ENCODE measurements at regions not wholly inside any gene's neighbourhood (a gene's known extent, or its start where the extent isn't known, plus 50 kb on each side); places are given as distances from the start of the nearest gene placed in this dataset.
"Not testable (repeated sequence)": the region's sequence is repeated elsewhere in the genome, so short reads cannot be mapped to it uniquely, and the experiment has no call there.

DNA sequence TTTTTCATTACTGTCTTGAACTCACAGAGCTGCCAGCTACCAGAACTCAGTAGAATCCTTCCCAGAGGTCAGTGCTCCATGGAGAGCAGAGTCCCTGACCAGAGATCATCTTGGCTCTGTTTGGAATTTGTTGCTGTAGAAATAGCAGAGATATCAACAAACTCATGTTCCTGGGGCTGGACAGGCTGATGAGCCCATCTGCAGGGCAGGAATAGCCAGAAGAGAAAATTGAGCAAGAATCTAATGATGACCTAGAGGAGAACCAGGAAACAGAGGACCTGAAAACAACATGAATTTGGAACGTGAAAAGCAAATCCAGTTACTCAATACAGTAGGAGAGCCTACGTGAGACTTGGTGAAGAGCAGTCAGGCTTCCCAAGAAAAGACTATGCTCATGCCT is 437.8 kb downstream of the PLK2 start:
- no peak for DNase-seq (ENCODE audit: low spot score)

DNA sequence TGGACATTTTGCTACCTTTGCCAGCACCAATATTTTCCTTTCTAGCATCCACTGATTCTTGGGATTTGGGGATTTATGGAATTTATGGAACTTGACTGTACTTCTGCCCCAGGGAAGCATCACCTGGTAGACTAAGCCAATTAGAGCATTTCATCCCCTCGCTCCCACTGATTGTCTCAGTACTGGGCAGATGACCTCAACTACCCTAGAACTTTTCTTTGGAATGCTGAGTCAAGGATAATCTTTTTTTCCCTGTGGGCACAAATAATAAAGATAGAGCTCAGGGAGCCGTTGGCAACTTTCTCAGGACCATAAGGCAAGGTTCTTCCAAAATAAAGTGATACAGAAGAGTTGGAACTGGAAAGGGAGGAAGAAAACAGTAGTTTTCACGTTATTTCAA is 438.4 kb downstream of the PLK2 start:
- no peak for DNase-seq (ENCODE audit: low spot score)

DNA sequence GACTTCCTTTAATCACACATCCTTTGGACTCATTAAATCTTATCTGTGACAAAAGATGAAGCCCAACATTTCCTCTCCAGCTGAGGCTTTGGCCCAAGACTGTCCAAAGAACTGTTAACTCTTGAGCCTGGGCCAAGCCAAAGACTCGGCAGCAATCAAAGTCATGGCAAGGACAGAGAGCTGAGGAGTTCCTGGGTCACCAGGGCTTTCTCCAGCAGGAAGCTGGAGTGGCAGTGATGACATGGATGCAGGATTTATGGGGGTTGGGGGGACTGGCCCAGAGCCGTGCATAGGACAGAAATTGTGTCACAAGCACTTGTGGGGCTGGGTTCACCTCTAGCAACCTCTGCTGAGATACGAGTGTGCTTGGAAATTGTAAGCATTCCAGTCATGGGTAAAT is 440.3 kb downstream of the PLK2 start:
- peak; percentile 80 for DNase-seq (ENCODE audit: low spot score)

DNA sequence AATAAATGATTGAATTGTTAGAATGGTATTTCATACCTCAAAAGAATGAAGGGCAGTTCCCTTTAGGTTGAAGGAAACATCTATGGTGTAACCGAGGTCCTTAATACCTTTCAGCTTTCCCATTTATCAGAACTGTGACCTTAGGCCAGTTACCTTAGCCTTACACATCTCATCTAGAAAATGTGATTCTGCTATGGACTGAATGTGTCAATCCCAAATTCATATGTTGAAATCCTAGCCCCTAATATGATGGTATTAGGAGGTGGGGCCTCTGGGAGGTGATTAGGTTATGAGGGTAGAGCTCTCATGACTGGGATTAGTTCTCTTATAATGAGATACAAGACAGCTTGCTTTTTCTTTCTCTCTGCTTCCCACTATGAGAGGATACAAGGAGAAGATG is 441.9 kb downstream of the PLK2 start:
- DNase-seq (ENCODE audit: low spot score): no peak

DNA sequence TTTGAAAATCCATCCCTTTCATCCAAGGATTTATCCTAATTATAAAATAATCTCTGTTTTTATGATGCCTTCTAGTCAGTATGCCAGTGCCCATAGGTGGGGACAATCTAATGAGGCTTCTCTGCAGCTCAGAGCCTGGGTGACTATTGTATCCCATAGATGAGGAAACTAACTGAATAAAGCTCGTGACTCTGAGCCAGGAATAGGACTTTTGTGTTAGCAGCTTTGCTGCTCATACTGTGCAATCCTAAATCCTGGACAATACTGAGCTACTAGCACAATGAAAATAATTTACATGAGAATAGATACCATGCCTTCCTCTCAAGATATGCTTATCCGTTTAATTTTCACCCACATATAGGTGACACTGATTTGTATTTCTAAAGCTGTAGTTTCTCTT is 443.0 kb downstream of the PLK2 start:
- peak; percentile 28 for DNase-seq (ENCODE audit: low spot score)

DNA sequence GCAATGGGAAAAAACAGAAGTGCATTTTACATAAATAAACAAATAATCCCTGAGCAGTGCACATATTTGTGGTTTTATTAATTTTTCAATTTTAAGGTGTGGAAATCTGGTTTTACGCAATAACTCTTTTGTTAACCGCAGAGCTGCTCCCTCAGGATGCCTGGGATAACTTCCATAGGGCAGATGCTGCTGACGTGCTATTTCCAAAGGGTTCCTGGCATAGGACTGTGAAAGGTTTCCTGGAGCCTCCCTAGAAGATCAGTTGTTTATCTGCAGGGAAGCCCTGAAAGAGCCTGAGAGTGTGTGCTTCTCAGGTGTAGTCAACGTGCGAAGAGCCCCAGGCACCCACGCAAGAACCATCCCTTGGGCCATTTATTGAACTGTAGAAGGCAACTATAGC is 443.5 kb downstream of the PLK2 start:
- DNase-seq (ENCODE audit: low spot score): peak; percentile 84

DNA sequence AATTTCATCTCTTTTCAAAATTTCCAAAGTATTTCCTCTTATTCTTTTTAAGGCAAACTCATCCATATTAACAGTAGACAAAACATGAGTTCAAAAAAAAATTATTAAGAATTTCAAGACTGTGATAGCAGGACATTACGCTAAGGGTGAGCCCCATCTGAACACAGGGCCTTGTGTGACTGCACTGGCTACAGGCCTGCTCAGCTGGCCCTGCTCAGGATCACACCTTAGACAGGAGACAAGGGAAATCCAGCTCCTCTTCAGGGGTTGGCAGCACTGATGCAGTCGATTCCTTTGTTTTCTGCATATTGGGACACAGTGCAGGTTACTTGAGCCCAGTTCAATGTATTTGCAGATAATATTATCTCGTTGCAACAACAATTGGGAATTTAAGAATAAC is 444.7 kb downstream of the PLK2 start:
- no peak for DNase-seq (ENCODE audit: low spot score)

DNA sequence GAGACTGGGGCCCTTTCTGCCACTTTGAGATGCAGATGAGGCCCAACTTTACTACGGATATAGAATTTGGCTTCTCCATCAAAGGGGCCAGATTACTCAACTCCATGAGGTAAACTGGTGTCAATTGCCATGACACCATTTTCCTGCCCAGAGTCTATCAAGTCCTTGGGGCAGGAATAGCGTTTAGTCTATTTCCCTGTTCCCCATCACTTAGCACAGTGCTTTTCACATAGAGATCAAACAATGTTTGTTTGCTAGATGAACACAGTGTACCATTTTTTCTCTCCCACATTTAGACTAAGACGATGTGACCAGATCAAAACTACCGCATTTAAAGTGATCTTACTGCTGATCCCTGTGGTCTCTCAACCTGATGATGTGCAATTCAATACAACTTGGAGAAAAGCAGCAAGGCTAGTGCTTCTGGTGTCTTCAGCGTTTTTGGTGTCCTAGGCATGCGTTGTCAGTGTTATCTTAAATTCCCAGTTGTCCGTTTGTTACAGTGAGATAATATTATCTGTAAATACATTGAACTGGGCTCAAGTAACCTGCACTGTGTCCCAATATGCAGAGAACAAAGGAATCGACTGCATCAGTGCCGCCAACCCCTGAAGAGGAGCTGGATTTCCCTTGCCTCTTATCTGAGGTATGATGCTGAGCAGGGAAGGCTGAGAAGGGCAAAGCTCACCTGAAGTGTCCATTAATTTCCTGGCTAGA is 446.2 kb downstream of the PLK2 start:
- no peak for DNase-seq (ENCODE audit: low spot score)

DNA sequence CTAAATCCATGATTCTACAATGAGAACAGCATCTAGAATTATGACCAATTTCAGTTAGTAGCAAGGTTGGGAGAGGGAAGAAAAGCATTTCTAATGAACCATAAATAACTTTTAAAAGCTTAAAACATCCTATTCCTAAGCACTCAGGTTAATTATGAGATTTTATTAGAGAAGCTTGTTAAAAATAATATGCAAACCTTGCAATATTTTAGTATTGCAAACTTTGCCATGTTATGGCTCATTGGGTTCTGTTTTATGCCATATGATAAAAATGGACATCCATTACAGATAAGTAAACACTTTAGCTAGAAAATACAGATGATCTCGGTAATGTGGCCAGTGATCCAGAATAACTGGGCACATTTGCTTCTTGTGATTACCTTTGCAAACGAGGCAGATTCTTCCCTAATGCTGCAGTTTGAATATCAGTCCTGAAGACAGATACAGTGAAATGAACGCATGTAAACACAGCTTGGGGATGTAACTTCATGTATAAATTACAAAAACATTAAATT is 447.0 kb downstream of the PLK2 start:
- DNase-seq (ENCODE audit: low spot score): no peak

DNA sequence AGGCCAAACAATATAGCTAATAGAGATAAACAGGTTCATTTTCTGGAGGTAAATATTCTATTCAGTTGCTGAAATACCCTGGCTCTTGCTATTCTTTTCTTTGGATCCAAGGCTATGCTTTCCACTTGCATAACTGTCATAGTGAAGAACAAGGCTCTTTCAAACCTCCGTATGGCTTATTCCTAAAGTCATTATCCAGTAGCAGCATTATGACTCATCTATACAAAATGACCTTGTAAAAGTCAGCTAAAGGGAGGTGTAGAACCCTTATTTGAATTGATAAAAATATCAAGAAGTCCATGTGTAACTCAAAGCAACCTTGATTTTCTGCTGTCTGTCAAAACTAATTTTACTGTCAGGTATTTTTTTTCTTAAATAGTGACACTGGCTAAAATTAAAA is 447.8 kb downstream of the PLK2 start:
- peak; percentile 49 for DNase-seq (ENCODE audit: low spot score)

DNA sequence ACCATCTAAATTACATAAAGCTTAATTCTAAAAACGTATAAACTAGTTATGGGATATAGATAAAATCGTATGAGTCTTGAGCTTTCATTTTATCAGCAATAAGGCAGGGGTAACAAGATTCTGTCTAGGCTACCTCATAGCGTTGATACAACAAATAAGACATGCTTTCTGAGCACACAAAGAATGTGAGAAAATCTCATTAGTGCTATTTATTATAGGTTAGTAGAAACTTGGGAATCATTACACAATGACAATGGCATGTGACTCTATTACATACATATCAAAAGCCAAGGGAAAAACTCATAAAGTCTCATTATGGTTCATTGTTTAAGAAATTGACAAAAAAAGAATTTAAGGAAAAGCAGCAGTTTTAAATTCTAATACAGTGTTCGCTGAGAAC is 448.6 kb downstream of the PLK2 start:
- DNase-seq (ENCODE audit: low spot score): no peak

DNA sequence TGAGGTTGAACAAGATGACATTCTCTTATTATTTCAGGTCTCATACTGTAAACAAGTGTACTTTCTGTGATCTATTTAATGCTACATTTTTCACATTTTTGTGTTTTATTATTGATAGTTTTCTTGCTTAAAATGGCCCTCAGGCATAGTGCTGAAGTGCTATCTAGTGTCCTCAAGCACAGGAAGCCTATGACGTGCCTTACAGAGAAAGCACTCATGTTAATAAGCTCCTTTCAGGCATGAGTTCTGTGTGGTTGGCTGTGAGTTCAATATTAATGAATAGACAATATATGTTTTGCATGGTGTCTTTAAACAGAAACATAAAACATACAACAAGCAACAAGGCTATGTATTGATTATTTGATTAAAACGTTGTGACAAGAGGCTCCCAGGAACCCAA is 450.1 kb downstream of the PLK2 start:
- DNase-seq (ENCODE audit: low spot score): no peak

DNA sequence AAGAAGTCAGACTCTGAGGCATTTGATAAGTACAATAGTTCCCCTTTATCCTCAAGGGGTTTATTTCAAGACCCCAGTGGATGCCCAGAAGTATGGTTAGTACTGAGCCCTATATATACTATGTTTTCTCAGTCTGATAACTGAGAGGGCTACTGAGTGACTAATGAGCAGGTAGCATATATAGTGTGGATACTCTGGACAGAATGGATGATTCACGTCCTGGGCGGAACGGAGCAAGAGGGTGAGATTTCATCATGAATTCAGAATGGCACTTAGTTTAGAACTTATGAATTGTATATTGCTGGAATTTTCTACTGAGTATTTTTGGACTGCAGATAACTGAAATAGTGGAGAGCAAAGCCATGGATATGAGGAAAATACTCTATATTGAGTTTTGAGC is 457.6 kb downstream of the PLK2 start:
- DNase-seq (ENCODE audit: low spot score): no peak

DNA sequence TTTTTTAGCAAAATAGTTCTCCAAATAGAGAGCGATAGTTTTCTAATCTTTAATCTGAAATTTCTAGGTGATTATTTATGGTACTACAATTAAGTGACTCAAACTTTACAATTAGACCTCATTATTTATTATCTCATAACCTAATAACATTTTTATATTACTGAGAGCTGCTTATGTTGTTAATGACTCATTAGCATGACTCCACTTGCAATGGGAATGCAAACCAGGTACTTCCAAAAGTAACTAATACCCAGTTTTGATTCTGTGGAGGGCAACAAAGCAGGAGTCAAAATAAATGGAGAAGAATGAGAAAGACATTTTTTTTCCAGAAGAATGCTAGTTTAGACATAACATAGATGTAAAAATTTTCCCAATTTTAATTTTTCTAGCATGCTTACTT is 466.0 kb downstream of the PLK2 start:
- no peak for DNase-seq (ENCODE audit: low spot score)

DNA sequence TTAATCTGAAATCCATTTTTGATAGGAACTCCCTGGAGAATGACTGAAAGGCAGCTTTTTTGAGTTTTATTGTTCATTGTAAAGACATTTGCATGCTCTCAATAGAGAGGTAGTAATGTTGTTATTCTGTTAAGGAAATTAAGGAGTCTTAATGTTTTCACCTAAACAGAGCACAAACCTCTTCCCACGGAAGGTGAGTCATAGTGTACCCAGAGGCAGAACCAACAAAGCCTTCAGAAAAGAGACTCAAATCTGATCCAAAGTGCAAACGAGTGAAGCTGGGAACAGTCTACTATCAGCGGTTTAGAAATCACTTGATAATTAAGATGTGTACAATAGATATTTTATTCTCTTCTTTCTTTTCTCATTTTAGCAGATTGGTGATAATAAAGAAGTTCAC is 470.5 kb downstream of the PLK2 start:
- DNase-seq (ENCODE audit: low spot score): peak; percentile 71

DNA sequence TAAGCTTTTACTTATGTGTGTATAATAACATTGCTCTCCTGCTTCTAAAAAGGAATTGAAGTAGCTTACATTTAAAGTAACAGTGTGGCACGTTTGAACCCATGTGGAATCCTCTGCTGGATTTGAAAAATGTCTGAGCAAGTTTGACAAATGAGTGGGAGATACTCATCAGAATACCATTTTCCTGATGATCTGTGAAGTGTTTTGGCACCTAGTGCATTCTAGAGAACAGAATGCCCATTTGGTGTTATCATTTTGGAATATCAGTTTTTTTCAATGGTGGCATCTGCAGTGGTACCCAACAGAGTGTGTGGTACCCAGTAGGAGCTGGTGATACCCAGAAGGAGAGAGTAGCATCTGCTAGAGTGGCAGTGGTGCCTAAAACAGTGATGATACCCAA is 471.1 kb downstream of the PLK2 start:
- no peak for DNase-seq (ENCODE audit: low spot score)

DNA sequence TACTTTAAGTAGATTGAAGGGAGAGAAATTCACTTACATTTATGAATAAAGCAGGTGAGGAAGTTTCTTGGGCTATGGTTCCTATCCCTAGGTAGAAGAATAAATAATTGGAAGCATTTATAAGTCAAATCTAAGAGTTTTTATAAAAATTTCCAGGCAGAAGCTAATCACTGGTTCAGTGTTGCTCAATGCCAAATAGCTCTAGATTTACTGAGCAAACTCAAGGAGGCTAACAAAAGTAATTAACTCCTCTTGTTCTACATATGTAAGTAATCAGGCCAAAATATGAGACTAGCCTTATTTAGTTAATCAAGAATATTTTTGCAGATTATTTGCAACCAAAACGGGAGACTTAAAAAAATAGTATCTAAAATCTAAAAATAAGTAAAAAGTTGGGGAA is 472.3 kb downstream of the PLK2 start:
- no peak for DNase-seq (ENCODE audit: low spot score)

DNA sequence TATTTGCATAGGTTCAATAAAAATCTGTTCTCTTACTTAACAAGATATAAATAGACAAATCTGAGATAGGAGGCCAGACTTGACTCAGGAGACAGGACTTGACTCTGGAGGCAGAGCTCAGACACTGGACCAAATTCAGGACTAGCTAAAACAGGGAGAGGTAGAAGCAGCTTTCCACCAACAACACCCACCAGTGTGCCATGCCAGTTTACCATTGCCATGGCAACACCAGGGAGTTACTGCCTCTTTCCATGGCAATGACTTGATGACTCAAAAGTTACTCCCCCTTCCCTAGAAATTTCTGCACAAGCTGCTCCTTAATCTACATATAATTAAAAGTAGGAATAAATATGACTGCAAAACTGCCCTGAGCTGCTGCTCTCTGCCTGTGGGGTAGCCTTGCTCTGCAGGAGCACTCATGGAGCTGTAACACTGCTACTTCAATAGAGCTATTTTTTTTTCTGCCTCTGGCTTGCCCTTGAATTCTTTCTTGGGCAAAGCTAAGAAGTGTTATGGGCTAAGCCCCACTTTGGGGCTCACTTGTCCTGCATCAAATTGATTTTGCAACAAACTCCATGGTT is 473.0 kb downstream of the PLK2 start:
- DNase-seq (ENCODE audit: low spot score): peak; percentile 38

DNA sequence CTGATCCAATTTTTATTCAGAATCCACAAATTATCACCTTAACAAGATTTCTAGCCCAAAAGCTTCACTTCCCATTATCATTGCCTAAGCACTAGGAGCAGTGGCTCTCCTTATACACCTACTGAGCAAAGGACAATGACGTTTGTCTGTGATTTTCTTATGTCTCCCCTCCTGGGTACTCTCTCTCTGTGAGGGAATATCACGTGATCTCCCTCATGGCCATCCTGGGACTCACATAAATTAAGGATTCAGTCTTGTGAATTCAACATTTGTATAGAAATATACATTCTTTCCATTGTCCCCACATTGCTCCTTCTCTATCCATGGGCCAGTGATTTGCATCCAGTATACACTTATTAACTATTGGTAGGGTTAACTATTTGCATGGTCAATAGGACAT is 476.5 kb downstream of the PLK2 start:
- no peak for DNase-seq (ENCODE audit: low spot score)

DNA sequence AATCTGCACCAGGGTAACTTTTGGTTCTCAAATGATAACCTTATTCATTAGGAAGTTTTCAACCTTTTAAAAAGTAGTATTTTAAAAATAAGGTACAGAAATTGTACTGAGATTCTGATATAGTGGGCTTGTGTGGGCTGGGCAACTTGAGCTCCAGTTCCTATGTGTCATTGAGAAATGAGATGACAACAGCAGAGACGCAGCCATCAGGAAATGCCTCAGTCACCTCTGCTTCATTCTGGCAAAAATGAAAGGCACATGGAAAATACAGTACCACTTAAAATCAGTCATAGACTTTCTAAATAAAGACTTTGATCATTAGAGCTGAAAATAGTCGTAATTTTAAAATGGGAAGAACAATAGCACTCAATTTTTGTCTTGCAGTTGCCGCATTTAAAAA is 480.2 kb downstream of the PLK2 start:
- DNase-seq (ENCODE audit: low spot score): no peak

DNA sequence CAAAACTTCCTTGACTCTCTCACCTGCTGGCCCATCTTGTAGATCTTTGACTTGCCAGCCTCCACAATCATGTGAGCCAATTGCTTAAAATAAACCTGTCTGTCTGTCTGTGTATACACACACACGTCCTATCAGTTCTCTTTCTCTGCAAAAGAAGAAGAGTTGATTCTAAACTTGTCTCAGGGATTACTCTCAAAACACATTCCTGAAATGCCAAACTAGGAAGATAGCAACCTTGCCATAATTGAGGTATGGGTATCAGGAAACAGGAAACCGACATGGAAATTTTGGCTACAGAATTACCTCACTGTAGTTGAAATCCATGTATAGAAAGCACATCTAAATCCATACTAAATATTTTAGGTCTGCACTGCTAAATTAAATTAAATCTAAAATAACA is 483.4 kb downstream of the PLK2 start:
- no peak for DNase-seq (ENCODE audit: low spot score)

DNA sequence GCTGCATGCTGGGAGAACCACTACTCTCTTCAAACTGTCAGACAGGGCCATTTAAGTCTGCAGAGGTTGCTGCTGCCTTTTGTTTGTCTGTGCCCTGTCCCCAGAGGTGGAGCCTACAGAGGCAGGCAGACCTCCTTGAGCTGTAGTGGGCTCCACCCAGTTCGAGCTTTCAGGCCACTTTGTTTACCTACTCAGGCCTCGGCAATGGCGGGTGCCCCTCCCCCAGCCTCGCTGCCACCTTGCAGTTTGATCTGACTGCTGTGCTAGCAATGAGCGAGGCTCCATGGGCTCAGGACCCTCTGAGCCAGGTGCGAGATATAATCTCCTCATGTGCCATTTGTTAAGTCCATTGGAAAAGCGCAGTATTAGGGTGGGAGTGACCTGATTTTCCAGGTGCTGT is 487.8 kb downstream of the PLK2 start:
- not testable (repeated sequence) for DNase-seq (ENCODE audit: low spot score)

DNA sequence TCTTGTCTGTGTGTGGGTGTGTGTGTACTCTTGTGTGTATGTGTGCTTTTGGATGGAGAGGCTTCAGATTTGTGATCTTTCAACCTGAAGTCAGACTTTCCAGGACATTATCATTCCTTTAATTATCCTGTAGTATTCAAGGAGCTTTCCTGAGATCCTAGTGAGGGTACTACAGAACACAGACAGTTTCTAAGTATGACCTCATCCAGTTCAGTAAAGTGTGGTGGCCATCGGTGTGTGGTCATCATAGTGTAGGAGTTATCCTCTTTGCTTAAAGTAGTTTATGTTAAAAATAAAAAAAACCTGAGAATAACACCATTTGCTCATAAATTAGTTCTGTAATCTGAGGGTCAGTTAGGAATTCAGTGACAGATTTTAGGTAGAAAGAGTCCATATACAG is 478.0 kb upstream of the ACTBL2 start:
- no peak for DNase-seq (ENCODE audit: low spot score)

DNA sequence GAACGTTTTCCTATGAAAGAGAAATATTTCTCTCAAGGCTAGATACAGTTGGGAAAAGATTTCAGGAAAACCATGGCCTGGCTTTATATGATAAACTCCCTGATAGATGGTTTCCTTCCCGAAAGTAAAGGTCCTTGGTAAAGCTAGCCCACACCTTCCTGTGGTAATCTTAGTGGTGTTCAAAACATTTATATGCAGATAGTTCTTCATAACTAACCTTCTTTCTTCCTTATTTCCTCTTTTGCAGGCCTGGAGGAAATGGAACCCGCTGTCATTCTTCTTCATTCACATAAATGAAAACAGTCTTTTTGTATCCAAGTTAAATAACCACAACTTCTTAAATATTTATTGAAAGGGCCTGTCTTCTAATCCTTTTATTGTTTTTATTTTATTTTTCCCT is 474.0 kb upstream of the ACTBL2 start:
- no peak for DNase-seq (ENCODE audit: low spot score)

Measured in HT-29 (cell line).